Karpas-422 (cell line): ENCODE measurements at regions not wholly inside any gene's neighbourhood (a gene's known extent, or its start where the extent isn't known, plus 50 kb on each side); places are given as distances from the start of the nearest gene placed in this dataset.

Source experiments
- DNase-seq: peaks from one replicate; pipeline ENCODE4 v3.0.0-alpha.2; 2015
- H2AFZ ChIP-seq: fragments of 200-600 bp; sonication (generic); 2 replicates; pipeline ENCODE4 v1.6.1; 2014; ENCODE audit warnings: antibody characterized with exemption, low read length, mixed read lengths
- H3K27ac ChIP-seq: fragments of 200-600 bp; sonication (generic); 2 replicates; pipeline ENCODE4 v1.5.1; 2014; ENCODE audit warnings: mild to moderate bottlenecking, low read length, moderate library complexity
- H3K27me3 ChIP-seq: fragments of 200-600 bp; sonication (generic); 2 replicates; pipeline ENCODE4 v1.6.1; 2014; ENCODE audit warnings: low read length, mixed read lengths
- H3K36me3 ChIP-seq: fragments of 200-600 bp; sonication (generic); 2 replicates; pipeline ENCODE4 v1.6.1; 2014; ENCODE audit warnings: low read length, mixed read lengths; ENCODE audit not compliant: insufficient read depth
- H3K4me1 ChIP-seq: fragments of 200-600 bp; sonication (generic); 2 replicates; pipeline ENCODE4 v1.6.1; 2014; ENCODE audit warnings: mild to moderate bottlenecking, low read length, mixed read lengths
- H3K4me2 ChIP-seq: fragments of 200-600 bp; sonication (generic); 2 replicates; pipeline ENCODE4 v1.6.1; 2014; ENCODE audit warnings: low read length, low read depth, mild to moderate bottlenecking; ENCODE audit not compliant: poor library complexity, severe bottlenecking
- H3K4me3 ChIP-seq: fragments of 200-600 bp; sonication (generic); 2 replicates; pipeline ENCODE4 v1.5.1; 2014; ENCODE audit warnings: mild to moderate bottlenecking, antibody characterized with exemption, low read length, mixed read lengths
- H3K79me2 ChIP-seq: fragments of 200-600 bp; sonication (generic); 2 replicates; pipeline ENCODE4 v1.6.1; 2014; ENCODE audit warnings: mild to moderate bottlenecking, low read length, mixed read lengths
- H3K9ac ChIP-seq: fragments of 200-600 bp; sonication (generic); 2 replicates; pipeline ENCODE4 v1.6.0; 2014; ENCODE audit warnings: low read length
- H3K9me2 ChIP-seq: fragments of 200-600 bp; sonication (generic), shearing (Covaris generic); replicated peaks from 2 replicates; pipeline ENCODE4 v1.6.0; 2014; ENCODE audit warnings: mild to moderate bottlenecking, low read length, moderate library complexity; ENCODE audit not compliant: insufficient read depth
- H3K9me3 ChIP-seq: fragments of 300-700, 200-600 bp; sonication (generic); 2 replicates; pipeline ENCODE4 v1.6.1; 2014; ENCODE audit warnings: low read length, mixed read lengths
- H4K20me1 ChIP-seq: fragments of 200-600 bp; sonication (generic); 2 replicates; pipeline ENCODE4 v1.6.1; 2014; ENCODE audit warnings: mild to moderate bottlenecking, antibody characterized with exemption, low read length, low read depth; ENCODE audit not compliant: insufficient read depth

GRCh38 chr10:78316451-78316931 is 282.8 kb downstream of the RPS24 start:
- no peak for DNase-seq
- no peaks in the 10 kb centered on the region for H4K20me1 ChIP-seq
- no peaks in the 10 kb centered on the region for H3K9me2 ChIP-seq
- no peak overlapping the region for H3K4me3 ChIP-seq
- no peak overlapping the region for H3K27ac ChIP-seq
- H3K36me3 ChIP-seq, result no peaks in the 10 kb centered on the region
- no peaks in the 10 kb centered on the region for H3K9me3 ChIP-seq
- no peak overlapping the region for H3K4me2 ChIP-seq
- no peaks in the 10 kb centered on the region for H3K4me1 ChIP-seq
- no peaks in the 10 kb centered on the region for H3K79me2 ChIP-seq
- H3K27me3 ChIP-seq, result no peaks in the 10 kb centered on the region
- H2AFZ ChIP-seq, result no peak overlapping the region
- H3K9ac ChIP-seq, result no peak overlapping the region

- Histone ChIP-seq H3K27ac (no peak overlapping the region), H3K9me2 (no peaks in the 10 kb centered on the region), H4K20me1 (no peaks in the 10 kb centered on the region), H3K9me3 (no peaks in the 10 kb centered on the region), H3K4me3 (no peak overlapping the region), H3K79me2 (no peaks in the 10 kb centered on the region), H3K4me2 (no peak overlapping the region), H3K27me3 (no peaks in the 10 kb centered on the region), H3K9ac (no peak overlapping the region), H2AFZ (no peak overlapping the region), H3K36me3 (no peaks in the 10 kb centered on the region), H3K4me1 (no peaks in the 10 kb centered on the region)
- no peak for DNase-seq
Measured at GRCh38 chr10:78318305-78318704, 284.6 kb downstream of the RPS24 start.

GRCh38 chr10:78319371-78319770 is 285.7 kb downstream of the RPS24 start:
- H3K4me2 ChIP-seq, result no peak overlapping the region
- H2AFZ ChIP-seq, result no peak overlapping the region
- H3K27me3 ChIP-seq, result no peaks in the 10 kb centered on the region
- no peaks in the 10 kb centered on the region for H3K9me3 ChIP-seq
- H4K20me1 ChIP-seq, result no peaks in the 10 kb centered on the region
- DNase-seq, result no peak
- H3K4me3 ChIP-seq, result no peak overlapping the region
- H3K4me1 ChIP-seq, result no peaks in the 10 kb centered on the region
- no peaks in the 10 kb centered on the region for H3K79me2 ChIP-seq
- no peak overlapping the region for H3K9ac ChIP-seq
- H3K36me3 ChIP-seq, result no peaks in the 10 kb centered on the region
- no peaks in the 10 kb centered on the region for H3K9me2 ChIP-seq
- no peak overlapping the region for H3K27ac ChIP-seq

- no peaks in the 10 kb centered on the region for H3K9me2 ChIP-seq
- H3K4me2 ChIP-seq, result no peak overlapping the region
- no peak overlapping the region for H2AFZ ChIP-seq
- no peaks in the 10 kb centered on the region for H4K20me1 ChIP-seq
- H3K27ac ChIP-seq, result no peak overlapping the region
- H3K79me2 ChIP-seq, result no peaks in the 10 kb centered on the region
- H3K9ac ChIP-seq, result no peak overlapping the region
- no peak overlapping the region for H3K4me3 ChIP-seq
- H3K4me1 ChIP-seq, result no peaks in the 10 kb centered on the region
- H3K9me3 ChIP-seq, result no peaks in the 10 kb centered on the region
- no peaks in the 10 kb centered on the region for H3K27me3 ChIP-seq
- DNase-seq, result no peak
- H3K36me3 ChIP-seq, result no peaks in the 10 kb centered on the region
Measured at GRCh38 chr10:78319841-78320240, 286.2 kb downstream of the RPS24 start.

- Histone ChIP-seq H3K4me3 (no peak overlapping the region), H3K79me2 (no peaks in the 10 kb centered on the region), H3K27me3 (no peaks in the 10 kb centered on the region), H3K27ac (no peak overlapping the region), H4K20me1 (no peaks in the 10 kb centered on the region), H3K9me2 (no peaks in the 10 kb centered on the region), H3K9ac (no peak overlapping the region), H2AFZ (no peak overlapping the region), H3K9me3 (no peaks in the 10 kb centered on the region), H3K4me1 (no peaks in the 10 kb centered on the region), H3K36me3 (no peaks in the 10 kb centered on the region), H3K4me2 (no peak overlapping the region)
- no peak for DNase-seq
Measured at GRCh38 chr10:78320506-78320905, 286.8 kb downstream of the RPS24 start.

- H4K20me1 ChIP-seq, result no peaks in the 10 kb centered on the region
- H3K4me2 ChIP-seq, result no peak overlapping the region
- H3K27ac ChIP-seq, result no peak overlapping the region
- no peaks in the 10 kb centered on the region for H3K9me2 ChIP-seq
- no peaks in the 10 kb centered on the region for H3K27me3 ChIP-seq
- no peaks in the 10 kb centered on the region; the same call in 1 of the 2 replicates for H3K9me3 ChIP-seq
- no peaks in the 10 kb centered on the region for H3K79me2 ChIP-seq
- H3K9ac ChIP-seq, result no peak overlapping the region
- no peaks in the 10 kb centered on the region for H3K36me3 ChIP-seq
- no peaks in the 10 kb centered on the region for H3K4me1 ChIP-seq
- no peak for DNase-seq
- H2AFZ ChIP-seq, result no peak overlapping the region
- H3K4me3 ChIP-seq, result no peak overlapping the region
Measured at GRCh38 chr10:78321000-78321399, 287.3 kb downstream of the RPS24 start.

GRCh38 chr10:78321500-78321899 is 287.8 kb downstream of the RPS24 start:
- Histone ChIP-seq H3K9me2 (no peaks in the 10 kb centered on the region), H3K27me3 (peaks cover 3% of the 10 kb centered on the region; the same call in 1 of the 2 replicates), H3K27ac (no peak overlapping the region), H3K36me3 (no peaks in the 10 kb centered on the region), H3K79me2 (no peaks in the 10 kb centered on the region), H3K4me2 (no peak overlapping the region), H3K4me1 (no peaks in the 10 kb centered on the region), H2AFZ (no peak overlapping the region), H3K9ac (no peak overlapping the region), H3K4me3 (no peak overlapping the region), H4K20me1 (no peaks in the 10 kb centered on the region), H3K9me3 (peaks cover 3% of the 10 kb centered on the region; the same call in 1 of the 2 replicates)
- no peak for DNase-seq

- H3K4me1 ChIP-seq, result no peaks in the 10 kb centered on the region
- no peaks in the 10 kb centered on the region for H4K20me1 ChIP-seq
- H3K27ac ChIP-seq, result no peak overlapping the region
- no peak overlapping the region for H2AFZ ChIP-seq
- no peak overlapping the region for H3K9ac ChIP-seq
- no peaks in the 10 kb centered on the region for H3K36me3 ChIP-seq
- no peak overlapping the region for H3K4me3 ChIP-seq
- H3K9me3 ChIP-seq, result peaks cover 6% of the 10 kb centered on the region; the same call in 1 of the 2 replicates
- DNase-seq, result no peak
- peaks cover 9% of the 10 kb centered on the region; the same call in 1 of the 2 replicates for H3K27me3 ChIP-seq
- no peak overlapping the region for H3K4me2 ChIP-seq
- H3K79me2 ChIP-seq, result no peaks in the 10 kb centered on the region
- no peaks in the 10 kb centered on the region for H3K9me2 ChIP-seq
Measured at GRCh38 chr10:78326372-78326771, 292.7 kb downstream of the RPS24 start.
